COLO668 (cell line): ENCODE measurements at regions not wholly inside any gene's neighbourhood (a gene's known extent, or its start where the extent isn't known, plus 50 kb on each side); places are given as distances from the start of the nearest gene placed in this dataset.
"Not testable (repeated sequence)": the region's sequence is repeated elsewhere in the genome, so short reads cannot be mapped to it uniquely, and the experiment has no call there.

Source experiments
- DNase-seq: peaks from one replicate; lab custom pipeline; 2025; ENCODE audit not compliant: unreplicated experiment; lab: John Stamatoyannopoulos, UW

DNA sequence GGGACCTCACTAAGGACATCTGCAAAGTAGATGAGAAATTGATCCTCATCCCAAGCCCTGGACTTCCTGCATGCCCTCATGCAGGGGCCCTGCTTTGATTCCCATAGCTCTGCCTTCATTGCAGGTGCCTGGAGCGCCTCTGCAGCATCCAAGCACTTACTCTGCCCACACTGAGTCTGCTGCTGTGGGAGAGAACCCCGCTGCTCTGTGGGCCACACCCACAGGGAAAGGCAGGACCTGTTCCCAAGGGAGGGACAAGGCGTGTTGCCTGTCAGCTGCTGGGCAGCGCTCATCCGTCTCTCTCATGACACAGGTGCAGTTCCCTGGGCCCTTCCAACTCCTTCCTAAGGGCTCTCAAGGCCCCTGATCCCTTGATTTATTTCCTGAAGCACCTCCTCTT lies 266.8 kb upstream of the SMIM21 start:
- DNase-seq = no peak

DNA sequence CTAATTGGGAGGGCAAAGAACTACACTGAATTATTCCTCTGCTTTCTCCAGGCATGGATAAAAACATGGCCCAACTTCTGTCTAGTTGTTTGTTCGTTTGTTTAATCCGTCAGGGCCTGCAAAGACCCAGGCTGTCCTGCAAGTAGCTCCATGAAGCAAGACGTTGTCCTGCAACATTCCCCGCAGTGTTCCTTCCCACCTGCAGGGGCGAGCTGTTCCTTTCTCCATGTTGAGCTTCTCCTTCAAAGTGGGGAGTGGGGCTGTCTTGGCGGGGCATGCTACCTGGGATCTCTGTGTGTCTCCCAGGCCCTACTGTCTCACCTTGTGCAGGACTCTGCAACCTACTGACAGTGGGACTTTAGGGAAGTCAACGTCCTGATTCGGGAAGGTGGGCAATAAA lies 264.0 kb upstream of the SMIM21 start:
- DNase-seq = no peak

DNA sequence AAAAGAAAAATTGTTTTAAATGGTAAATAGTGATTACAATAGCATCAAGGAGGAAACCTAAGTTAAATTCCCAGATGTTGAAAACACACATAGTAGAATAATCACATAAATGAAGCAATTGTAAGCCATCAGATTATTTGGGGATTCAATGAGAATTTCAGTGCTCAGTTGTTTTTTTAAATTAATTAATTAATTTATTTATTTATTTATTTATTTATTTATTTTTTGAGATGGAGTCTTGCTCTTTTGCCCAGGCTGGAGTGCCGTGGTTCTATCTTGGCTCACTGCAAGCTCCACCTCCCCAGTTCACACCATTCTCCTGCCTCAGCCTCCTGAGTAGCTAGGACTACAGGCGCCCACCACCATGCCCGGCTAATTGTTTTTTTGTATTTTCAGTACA lies 262.8 kb upstream of the SMIM21 start:
- DNase-seq = not testable (repeated sequence)

DNA sequence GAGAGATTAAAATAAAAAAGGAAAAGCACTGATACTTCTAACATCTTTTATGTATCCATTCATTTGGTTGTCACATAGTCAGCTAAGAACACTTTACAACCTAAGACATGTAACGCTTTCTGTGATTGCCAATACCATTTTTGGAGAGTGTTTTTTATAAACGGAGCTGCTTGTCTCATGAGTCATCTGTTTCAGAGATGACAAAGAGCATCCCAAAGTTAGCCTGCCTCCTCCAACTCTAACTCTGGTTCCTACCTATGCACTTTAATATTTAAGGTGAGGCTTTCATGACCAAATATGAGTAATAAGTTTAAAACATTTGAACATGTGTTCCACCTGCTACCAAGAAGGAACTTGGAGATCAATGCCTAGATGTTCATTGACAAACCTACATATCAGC lies 260.1 kb upstream of the SMIM21 start:
- DNase-seq = no peak

DNA sequence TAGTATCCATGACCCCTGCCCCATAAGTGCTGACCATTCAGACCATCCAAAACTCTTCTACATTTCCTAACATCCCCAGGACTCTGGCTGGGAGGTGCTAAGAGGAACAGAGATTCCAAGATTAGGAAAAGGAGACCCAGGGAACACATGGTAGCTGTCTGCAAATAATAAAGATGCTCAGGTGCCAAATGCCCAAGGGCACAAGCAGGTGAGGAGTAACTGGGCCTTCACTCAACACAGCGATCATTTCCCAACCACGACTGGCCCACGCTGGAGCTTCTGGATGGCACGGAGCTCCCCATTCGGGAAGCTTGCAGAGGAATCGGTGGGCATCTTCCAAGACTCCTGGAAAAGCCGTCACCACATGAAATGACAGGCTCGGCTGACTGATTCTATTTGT lies 255.9 kb upstream of the SMIM21 start:
- no peak for DNase-seq

DNA sequence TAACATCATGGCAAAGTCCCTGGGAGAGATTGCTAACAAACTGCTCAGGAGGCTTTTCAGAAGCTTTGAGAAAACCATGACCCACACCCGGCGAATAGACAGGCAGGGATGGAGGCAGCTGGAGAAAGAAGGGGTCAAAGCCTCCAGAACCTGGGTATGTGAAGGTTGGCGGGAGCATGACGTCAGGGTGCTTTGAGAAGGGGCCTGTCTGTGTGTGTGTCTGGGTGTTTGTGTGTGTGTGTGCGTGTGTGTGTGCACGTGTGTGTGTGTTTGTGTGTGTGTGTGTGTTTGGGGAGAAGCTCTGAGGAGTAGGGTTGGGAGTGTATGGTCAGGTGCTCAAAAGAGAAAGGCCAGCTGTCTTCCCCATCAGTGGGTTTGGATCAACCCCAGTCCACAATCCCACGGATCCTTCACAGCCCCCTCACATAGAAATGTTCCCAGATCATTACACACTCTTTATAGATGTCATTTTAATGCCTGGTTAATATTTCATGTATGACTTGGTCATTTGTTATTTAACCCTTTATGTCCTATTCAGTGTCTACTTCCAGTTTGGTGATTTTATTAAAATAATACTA lies 254.1 kb upstream of the SMIM21 start:
- DNase-seq = no peak

DNA sequence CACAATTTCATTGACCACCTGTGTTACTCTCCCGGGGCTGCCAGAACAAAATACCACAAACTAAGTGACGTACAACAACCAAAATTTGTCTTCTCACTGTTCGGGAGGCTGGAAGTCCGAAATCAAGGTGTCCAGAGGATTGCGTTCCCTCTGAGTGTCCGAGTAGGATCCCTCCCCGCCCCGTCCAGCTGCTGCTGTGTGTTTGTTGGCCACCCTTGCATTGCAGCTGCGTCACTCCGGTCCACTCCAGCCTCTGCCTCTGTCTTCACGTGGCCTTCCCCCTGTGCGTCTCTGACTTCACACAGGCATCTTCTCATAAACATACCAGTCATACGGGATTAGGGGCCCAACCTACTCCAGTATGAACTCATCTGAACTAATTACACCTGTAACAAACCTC lies 251.8 kb upstream of the SMIM21 start:
- no peak for DNase-seq

DNA sequence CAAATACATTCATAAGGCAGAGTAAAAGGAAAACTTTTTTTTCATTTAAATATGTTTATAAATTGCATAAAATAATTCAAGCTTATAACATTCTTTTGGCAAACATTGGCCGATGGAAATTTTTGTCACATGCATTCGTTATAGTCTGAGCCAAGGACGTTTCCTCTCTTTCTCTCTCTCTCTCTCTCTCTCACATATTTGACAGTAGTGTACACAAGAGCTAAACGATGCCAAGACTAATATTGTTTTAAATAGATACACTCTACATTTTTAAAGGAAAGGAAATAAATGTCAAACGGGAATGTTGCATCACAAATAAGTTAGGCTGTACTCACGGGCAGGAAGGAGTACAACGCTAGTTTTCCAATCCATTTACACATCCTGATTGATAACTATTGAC lies 251.1 kb upstream of the SMIM21 start:
- no peak for DNase-seq

DNA sequence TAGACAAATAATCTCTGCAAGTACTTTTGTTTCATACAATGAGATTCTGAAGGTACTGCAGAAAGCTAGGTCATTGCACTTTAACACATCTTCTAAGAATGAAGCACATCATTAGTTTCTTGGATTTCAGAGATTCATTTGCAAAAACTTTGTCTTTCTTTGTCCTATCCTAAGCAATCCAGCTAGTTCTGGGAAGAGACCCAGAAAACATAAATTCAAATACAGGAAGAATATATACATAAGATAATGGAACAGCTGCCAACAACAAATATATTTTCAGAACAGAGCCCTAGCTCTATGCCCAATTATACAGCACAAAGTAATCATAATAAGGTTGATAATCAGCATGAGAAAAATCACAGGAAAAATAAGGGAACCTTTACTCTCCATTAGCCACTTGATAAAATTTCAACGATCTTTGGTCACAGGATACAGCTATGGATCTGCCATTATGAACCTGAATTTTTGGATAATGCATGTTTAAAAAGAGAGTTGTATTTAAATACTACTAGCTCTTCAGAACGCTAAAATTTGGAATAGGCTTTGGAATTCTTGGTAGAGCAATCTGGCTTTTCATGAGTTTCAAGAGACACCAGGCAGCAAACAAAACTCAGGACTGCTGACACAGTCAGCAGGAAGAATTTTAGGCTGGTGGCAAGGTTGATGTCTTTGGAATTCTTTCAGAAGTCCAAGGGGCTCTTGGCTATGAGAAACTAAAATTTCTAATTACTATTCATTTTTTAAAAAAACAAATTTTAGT lies 250.4 kb upstream of the SMIM21 start:
- DNase-seq = no peak

DNA sequence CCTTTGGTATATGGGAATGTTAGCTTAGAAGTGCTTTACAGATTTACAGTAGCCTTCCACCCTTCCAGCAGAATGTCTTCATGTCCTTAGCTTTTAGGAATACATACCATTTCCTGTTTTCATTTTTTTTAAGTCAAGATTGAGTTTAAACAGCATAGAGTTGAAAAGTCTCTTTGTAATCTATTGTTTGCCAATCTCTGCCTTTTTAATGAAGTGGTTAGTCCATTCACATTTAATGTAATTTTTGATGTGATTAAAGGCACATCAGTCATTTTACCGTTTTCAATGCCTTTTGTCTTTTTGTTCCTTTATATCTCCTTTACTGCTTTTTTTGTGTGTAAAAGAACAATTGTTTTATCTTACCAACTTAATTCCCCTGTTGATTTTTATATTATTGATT lies 233.4 kb upstream of the SMIM21 start:
- no peak for DNase-seq

DNA sequence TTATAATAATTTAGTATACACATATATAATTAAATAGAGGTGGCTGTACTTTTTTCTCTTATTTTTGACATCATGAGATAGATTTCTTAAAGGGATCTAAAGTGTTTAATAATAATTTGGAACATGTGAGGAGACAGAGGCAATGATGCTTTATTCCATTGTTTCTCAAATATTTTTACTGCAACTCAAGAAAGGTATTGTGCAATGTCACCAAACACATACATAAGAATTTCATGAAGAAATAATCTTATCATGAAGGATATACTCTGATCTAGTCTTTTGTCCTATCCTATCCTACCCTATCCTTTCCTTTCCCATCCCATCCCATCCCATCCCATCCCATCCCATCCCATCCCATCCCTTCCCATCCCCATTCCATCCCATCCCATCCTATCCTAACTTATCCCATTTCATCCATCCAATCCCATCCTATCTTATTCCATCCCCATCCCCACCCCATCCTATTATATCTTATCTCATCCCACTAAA lies 232.1 kb upstream of the SMIM21 start:
- no peak for DNase-seq

DNA sequence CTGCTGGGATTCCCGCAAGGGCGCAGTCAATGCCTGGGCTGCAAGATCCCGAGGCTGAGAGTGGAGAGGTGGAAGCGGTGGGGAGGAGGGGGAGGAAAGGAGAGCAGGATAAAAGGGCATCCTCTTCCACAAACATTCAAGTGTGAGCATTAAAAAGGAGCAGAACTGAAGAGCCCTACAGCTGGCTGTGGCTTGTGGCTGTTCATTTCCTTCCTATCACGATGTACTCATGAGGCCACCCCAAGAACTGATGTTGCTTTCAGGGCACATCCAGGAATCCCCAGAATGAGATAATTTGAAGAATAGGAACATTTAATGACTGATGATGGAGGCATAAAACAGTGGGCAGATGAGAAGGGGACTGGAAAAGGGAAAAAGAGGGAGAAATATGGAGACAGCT lies 230.8 kb upstream of the SMIM21 start:
- no peak for DNase-seq

DNA sequence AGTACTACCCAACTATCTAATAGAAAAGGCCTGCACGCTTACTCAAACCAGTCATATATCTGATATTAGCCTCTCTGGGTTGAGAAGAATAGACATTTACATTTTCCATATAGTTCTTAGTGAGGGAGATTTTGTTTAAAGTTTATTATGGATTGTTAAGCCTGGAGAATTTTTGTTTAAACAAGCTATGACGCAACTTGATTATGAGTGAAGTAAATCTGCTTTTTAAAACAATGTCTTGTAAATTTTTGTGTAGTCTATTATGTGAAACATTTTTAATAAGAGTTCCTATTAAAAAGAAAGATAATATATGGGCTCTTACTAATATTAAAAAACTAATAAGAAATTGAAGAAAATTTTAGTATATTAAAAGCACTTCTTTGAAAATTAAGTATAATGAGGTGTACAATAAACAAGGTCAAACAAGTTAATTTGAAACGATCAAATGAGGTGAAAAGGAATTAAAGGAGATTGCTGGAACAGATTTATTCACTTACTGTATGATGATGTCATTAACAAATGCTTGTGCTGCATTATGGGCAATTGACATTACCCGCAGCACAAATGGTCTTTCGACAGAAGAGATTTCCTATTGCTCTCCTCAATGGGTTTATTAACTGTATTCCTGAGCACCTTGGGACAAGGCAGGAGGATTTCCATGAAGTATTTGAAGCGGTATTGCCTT lies 229.2 kb upstream of the SMIM21 start:
- DNase-seq = no peak

DNA sequence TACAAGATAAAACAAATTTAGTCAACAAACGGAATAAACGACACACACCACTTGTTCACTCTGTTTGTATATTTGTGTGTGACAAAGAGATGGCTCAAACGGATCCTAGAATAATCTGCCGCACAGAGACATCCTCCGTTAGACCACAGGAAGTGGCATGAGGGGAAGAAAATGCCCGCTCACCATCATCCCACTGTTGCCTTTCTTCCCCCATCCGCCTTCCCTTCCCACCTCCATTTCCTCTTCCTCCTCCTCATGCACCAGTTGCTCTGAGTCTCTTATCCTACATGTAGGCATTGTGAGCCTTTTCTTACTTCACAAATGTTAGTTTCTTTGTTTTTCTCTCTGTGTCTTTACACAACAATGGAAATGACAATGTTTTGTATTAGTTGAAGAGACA lies 228.5 kb upstream of the SMIM21 start:
- DNase-seq = no peak

DNA sequence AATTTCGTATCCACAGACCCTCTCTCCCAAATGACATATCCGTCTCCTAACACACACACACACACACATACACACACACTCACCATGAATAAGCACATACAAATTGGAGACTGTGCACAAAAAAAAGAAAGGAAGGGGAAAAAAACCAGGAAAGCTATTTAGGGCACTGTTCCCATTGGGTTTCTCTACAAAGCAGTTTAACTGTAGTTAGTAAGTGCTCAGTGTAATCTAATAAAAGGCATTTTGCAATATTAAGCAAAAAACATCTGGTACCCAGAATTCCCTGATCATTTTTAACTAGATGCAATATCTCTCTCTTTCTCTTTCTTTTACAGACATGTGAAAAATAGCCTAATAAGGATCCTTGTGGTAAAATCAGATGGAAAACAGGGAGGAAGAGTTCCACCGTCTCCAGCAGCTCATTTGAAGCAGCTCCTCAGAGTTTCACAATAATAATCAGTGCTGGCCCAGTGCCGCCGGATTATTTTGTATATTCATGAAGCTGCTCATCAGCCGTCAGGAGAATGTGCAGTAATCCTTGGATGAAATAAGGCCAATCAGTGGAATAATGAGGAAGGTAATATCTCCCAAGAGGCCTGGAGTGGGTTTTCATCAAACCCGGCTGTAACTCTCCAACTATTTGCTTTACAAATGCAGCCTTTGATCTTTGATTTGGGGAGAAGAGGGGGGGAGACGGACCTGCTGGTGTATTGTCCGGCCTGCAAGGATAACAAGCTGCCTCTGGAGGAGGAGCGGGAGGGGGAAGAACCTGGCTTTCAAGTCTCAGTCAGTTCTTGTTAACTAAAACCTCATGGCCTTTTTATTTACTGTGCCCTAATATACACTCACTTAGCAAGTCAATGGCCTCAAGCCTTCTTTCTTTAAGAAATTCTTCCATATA lies 227.6 kb upstream of the SMIM21 start:
- no peak for DNase-seq

DNA sequence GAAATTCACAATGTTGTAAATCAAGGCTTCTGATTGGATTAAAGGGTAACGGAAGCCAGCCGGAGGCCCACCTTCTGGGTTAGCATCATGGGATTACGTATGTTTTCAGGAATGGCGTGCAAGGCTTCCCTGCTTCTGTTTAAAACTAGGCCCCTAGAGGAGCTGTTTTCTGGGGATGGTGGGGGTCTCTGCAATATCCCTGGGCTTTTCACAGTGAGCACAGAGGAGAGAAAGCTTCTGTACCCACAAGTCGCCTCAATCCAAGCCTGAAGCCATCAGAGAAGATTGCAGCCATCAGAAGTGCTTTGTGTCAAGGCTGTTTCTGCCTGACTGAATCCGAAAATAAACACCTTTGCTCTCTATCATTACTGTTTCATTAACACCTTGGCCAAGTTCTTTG lies 226.9 kb upstream of the SMIM21 start:
- DNase-seq = no peak

DNA sequence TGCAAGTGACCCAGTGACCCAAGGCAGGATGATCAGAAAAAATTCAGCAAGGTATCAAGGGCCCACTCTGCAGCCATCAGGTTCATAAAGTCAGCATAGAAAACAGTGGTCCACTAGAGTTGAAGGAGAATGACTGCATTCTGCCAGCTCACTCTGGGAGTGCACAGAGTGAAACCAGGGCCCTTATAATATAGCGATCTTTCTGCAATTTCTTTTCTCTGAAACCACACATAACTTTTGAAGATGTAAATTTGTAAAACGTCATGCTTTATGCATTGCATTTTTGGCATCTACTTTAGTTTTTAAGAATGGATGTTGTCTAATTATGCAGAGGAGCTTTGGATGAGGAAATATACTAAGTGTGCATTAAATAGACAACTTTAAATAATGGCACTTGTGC lies 225.0 kb upstream of the SMIM21 start:
- DNase-seq = no peak

DNA sequence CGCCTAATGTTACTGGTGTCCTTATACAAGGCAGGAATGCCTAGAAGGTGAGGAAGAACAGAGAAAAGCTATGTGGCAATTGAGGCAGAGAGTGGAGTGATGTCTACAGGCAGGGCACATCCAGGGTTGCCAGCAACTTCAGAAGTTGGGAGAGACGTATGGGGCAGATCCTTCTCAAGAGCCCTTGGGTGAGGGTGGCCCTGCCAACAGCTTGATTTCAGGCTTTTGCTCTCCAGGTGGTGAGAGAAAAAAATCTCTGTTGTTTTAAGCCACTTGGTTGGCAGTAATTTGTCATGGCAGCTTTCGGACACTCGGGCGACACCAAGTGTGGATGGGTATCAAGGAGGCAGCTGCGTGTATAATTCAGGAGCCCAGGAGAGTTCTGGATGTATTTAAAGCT lies 217.4 kb upstream of the SMIM21 start:
- no peak for DNase-seq

DNA sequence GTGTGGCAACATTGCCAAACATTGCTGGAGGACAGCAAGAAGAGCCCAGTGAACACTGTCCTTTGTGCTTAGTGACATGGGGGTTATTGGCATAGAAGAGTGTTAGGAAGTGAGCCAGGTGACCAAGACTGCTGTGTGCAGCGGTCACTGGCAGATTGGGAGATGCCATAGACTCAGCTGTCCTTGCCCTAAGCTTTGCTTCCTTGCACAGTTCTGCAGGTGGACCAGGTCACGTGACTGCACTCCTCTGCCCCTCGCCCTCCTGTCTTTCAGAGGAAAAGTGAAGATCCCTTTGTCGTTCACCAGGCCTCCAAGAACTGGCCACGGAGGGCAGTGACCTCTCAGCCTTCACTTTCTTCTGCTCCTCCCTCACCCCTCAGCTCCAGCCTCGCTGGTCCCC lies 215.6 kb upstream of the SMIM21 start:
- DNase-seq = no peak

DNA sequence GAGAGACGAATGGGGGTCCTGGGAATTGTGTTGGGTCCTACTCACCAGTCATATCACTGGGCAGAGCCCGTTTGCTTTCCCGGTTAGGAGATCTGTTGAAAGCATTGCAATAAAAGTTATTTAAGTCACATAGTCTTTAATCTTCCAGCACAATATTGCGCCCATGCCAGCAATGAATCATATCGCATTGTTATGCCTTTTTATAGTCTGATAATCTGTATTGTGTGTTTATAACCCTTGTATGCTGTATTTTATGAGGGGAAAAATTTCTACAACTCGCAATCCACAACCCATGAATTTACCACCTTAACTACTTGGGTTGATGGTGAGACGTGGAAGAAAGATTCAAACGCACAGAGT lies 211.9 kb upstream of the SMIM21 start:
- no peak for DNase-seq

DNA sequence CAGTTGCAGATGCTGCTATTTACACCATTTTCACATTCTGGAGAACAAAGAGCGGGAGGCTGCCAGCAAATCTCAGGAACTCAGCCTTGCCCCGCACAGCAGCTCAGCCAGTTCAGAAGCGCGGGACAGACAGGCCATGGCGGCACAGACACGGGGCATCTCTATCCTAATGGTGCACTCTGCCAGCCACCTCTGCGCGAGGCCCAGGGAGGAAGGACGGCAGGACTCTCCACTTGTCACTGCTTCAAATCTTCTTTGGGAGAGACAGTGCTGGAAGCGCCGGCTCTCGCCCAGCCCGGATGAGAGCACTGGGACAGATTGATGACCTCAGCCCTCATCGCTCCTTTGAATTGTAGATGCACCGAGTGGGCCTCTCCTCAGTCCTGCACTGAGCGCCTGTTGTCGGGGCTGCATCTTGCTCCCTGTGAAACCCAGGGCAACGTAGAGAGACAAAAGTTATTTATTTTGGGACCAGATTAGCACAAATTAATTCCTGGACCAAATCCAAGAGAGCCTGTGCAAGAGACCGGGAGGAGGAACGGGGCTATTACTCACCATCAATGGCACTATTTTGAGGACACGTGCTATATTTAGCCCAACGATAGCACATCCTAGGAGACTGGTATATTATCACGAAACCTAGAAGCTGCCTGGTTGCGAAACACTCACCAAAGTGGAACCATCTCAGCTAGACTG lies 211.4 kb upstream of the SMIM21 start:
- DNase-seq = no peak
